Epithelial cell of esophagus (primary cell): ENCODE measurements at regions not wholly inside any gene's neighbourhood (a gene's known extent, or its start where the extent isn't known, plus 50 kb on each side); places are given as distances from the start of the nearest gene placed in this dataset.
"Not testable (repeated sequence)": the region's sequence is repeated elsewhere in the genome, so short reads cannot be mapped to it uniquely, and the experiment has no call there.

Experiments
- DNase-seq: peaks from one replicate; pipeline ENCODE4 v3.0.0; 2010; ENCODE audit warnings: low read depth
- H3K4me3 ChIP-seq: 2 replicates; pipeline ENCODE4 v1.5.1; 2011; ENCODE audit warnings: mild to moderate bottlenecking, low read length, control low read depth
- CTCF ChIP-seq: IDR thresholded peaks from 2 replicates; pipeline ENCODE4 v1.5.1; 2011; ENCODE audit warnings: low read depth, mild to moderate bottlenecking, low read length, control low read depth, inconsistent platforms; ENCODE audit not compliant: insufficient read depth; ENCODE audit errors: missing control alignments

- no peak for TF ChIP-seq CTCF
- no peak overlapping the region for H3K4me3 ChIP-seq
- peak; percentile 4 for DNase-seq
Observed at GRCh38 chr3:88480822-88481221, 331.1 kb downstream of the C3orf38 start.

DNA sequence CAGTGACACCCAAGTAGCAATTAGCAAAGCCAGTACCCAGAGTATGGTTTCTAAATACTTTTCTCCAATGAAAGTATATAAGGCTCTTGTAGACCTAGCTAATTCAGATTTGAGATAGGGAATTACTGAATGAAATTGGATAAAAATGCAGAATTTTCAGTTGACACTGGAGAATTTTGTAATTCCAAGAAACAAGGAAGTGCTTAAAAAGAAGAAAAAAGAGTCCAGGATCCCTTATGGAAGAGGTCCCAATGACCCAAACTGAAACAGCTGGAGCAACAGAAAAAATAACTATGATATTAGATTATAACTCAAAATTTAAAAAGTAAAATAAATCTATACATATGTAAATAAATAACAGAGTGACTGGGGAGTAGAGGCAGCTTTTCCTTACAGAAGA is 335.2 kb downstream of the C3orf38 start:
- H3K4me3 ChIP-seq = no peak overlapping the region
- no peak for TF ChIP-seq CTCF
- DNase-seq = no peak

DNA sequence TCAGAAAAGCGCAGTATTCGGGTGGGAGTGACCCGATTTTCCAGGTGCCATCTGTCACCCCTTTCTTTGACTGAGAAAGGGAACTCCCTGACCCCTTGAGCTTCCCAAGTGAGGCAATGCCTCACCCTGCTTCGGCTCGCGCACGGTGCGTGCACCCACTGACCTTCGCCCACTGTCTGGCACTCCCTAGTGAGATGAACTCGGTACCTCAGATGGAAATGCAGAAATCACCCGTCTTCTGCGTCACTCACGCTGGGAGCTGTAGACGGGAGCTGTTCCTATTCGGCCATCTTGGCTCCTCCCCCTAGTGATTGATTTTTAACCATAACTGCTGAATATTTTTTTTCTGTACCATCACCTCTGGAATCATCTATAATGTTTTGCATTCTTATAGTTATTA is 359.1 kb downstream of the C3orf38 start:
- H3K4me3 ChIP-seq, DNase-seq: not testable (repeated sequence)

- no peak for DNase-seq
- H3K4me3 ChIP-seq = no peak overlapping the region
- TF ChIP-seq CTCF = no peak
Observed at GRCh38 chr3:88509582-88509981, 359.8 kb downstream of the C3orf38 start.

DNA sequence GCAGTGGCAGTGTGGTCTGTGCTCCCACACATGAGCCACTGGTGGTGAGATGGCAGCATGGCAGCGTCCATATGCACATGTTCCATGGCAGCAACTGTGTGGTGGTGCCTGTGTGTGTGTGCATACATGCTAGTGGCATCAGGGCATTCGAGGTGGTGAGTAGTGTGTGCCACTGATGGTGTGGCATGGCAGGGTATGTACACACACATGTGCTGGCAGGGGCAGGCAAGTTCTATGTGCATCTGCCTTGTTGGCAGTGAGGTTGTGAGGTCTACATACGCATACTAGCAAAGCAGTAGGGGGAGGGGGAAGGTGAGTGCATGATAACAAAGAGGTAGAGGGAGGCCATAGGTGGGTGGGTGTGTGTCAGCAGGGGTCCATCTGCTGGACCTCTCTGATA is 378.7 kb downstream of the C3orf38 start:
- TF ChIP-seq CTCF = no peak
- no peak for DNase-seq
- H3K4me3 ChIP-seq = no peak overlapping the region

GRCh38 chr3:88534534-88534933 is 384.8 kb downstream of the C3orf38 start:
- DNase-seq = no peak

DNA sequence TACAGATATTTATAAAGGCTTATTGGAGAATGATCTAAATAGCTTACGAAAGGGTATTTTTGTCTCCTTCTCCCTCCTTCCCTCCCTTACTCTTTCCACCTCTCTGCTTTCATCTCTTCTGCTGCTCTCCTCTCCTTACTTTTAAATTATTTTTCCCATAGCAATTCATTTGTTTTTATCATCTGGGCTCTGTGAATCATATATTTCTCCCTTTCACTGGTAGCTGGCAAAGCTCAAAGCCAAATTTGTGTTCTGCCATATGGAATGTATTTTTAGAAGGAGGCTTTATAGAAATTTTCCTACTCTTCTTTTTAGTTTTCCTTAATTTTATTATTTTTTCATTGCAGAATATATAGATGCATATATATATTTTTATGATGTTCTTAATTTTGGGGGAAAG is 385.8 kb downstream of the C3orf38 start:
- no peak for TF ChIP-seq CTCF
- no peak overlapping the region for H3K4me3 ChIP-seq
- no peak for DNase-seq

More at GRCh38 chr3:88534534-88534933, 384.8 kb downstream of the C3orf38 start:
- no peak for TF ChIP-seq CTCF
- no peak overlapping the region for H3K4me3 ChIP-seq

- TF ChIP-seq CTCF = no peak
- H3K4me3 ChIP-seq = no peak overlapping the region
- no peak for DNase-seq
Observed at GRCh38 chr3:88542916-88543315, 393.2 kb downstream of the C3orf38 start.
